T1000 (cell line): ENCODE measurements at regions not wholly inside any gene's neighbourhood (a gene's known extent, or its start where the extent isn't known, plus 50 kb on each side); places are given as distances from the start of the nearest gene placed in this dataset.

Experiments used
- DNase-seq: peaks from one replicate; lab custom pipeline; 2025; ENCODE audit warnings: mixed read lengths; lab: John Stamatoyannopoulos, UW

GRCh38 chrX:76228499-76228898 is 55.6 kb downstream of the PBDC1 start:
- no peak for DNase-seq

DNA sequence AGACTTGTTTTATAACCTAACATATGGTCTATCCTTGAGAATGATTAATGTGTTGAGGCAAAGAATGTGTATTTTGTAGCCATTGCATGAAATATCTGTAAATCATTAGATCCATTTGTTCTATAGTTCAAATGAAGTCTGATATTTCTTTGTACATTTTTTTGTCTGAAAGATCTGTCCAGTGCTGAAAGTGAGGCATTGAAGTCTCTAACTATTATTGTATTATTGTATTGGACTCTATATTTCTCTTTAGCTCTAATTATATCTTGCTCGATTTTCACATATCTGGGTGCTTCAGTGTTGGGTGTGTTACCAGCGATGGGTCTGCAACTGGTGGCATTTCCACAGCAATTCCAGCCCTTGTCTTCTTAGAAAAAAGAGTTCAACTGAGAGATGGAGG is 76.0 kb downstream of the PBDC1 start:
- no peak for DNase-seq

GRCh38 chrX:76253432-76253831 is 80.6 kb downstream of the PBDC1 start:
- DNase-seq: no peak

DNA sequence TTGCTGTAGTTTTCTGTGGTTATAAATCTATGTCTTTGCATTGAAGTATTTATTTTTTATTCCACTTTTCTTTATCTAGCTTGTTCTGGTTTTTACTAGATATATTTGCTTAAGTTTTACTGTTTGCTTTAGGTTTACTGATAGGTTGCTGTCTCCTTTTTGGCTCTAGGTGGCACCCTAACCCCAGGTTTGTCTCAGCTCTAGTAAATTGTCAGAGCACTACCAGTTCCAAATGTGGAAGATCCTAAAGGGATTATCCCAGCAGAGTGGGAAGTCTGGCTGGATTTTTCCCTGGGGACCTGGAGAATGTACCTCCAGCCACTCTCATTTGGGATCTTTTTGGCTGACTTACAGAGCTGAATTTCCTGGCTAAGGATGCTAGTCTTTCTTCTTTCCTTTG is 106.1 kb downstream of the PBDC1 start:
- peak; percentile 19 for DNase-seq
